Left lung (tissue), 4 donors: ENCODE measurements at regions not wholly inside any gene's neighbourhood (a gene's known extent, or its start where the extent isn't known, plus 50 kb on each side); places are given as distances from the start of the nearest gene placed in this dataset.

Source experiments
- ATAC-seq: fragments of 200-7000 bp; cut with Tn5 transposase; one replicate; pipeline ENCODE4 v1.9.1; 2020; ENCODE audit warnings: moderate library complexity
- DNase-seq, 4 donors: peaks; one replicate each; pipeline ENCODE4 v3.0.0-alpha.2; 2013 to 2020
- H3K27ac ChIP-seq, 2 donors: fragments of 200-600 bp; sonication (generic) in 1 of 2; one replicate each; pipeline versions ENCODE4 v1.5.0 to v1.8.0; 2020 to 2021
- H3K27me3 ChIP-seq, 2 donors: fragments of 200-600 bp; sonication (generic) in 1 of 2; one replicate each; pipeline versions ENCODE4 v1.5.0 to v1.8.0; 2020 to 2021
- H3K36me3 ChIP-seq, 2 donors: fragments of 200-600 bp; sonication (generic) in 1 of 2; one replicate each; pipeline versions ENCODE4 v1.5.0 to v1.8.0; 2020 to 2021
- H3K4me1 ChIP-seq, 2 donors: fragments of 200-600 bp; one replicate each; pipeline ENCODE4 v1.8.0; 2021
- H3K4me3 ChIP-seq, 2 donors: fragments of 200-600 bp; sonication (generic) in 1 of 2; one replicate each; pipeline versions ENCODE4 v1.5.0 to v1.8.0; 2020 to 2021; ENCODE audit warnings: mild to moderate bottlenecking in 1 of 2
- H3K9me3 ChIP-seq, 2 donors: fragments of 200-600 bp; sonication (generic) in 1 of 2; one replicate each; pipeline versions ENCODE4 v1.5.0 to v1.8.0; 2020 to 2021
- CTCF ChIP-seq, 2 donors: fragments of 200-600 bp; sonication (generic) in 1 of 2; IDR thresholded peaks; one replicate each; pipeline versions ENCODE4 v1.5.0 to v1.8.0; 2021; ENCODE audit warnings: antibody characterized with exemption in 2 of 2
- intact Hi-C, 2 donors: fragments of 100-400 bp; cut with DNase I; formaldehyde crosslinking; loops; one replicate each; pipeline versions ENCODE4 v1.11.2 to v1.14.2; 2022
- donor health status: DM: no; HTN: yes; CAD: no.
- donor health status: DM: no; HTN: no; CAD: no.

GRCh38 chrX:150094375-150094774 is 156.1 kb upstream of the EOLA2 start:
- no peak overlapping the region for H3K4me3 ChIP-seq
- no peak overlapping the region for H3K27ac ChIP-seq
- H3K9me3 ChIP-seq: no peaks in the 10 kb centered on the region
- no peaks in the 10 kb centered on the region for H3K27me3 ChIP-seq
- ATAC-seq (no peak), DNase-seq (no peak)
- no peaks in the 10 kb centered on the region for H3K4me1 ChIP-seq
- intact Hi-C loops: no loop called here
- no peaks in the 10 kb centered on the region for H3K36me3 ChIP-seq
- TF ChIP-seq CTCF (IDR thresholded peaks at IDR 0.05): no peak

- TF ChIP-seq CTCF (IDR thresholded peaks at IDR 0.05): no peak
- DNase-seq (no peak), ATAC-seq (no peak)
- H3K9me3 ChIP-seq: no peaks in the 10 kb centered on the region
- intact Hi-C loops: no loop called here
- H3K36me3 ChIP-seq: no peaks in the 10 kb centered on the region
- H3K27ac ChIP-seq: no peak overlapping the region
- H3K4me3 ChIP-seq: no peak overlapping the region
- no peaks in the 10 kb centered on the region for H3K4me1 ChIP-seq
- no peaks in the 10 kb centered on the region for H3K27me3 ChIP-seq
Observed at GRCh38 chrX:150094996-150095395, 156.7 kb upstream of the EOLA2 start.

- Histone ChIP-seq H3K4me3 (no peak overlapping the region), H3K27me3 (no peaks in the 10 kb centered on the region), H3K27ac (no peak overlapping the region), H3K9me3 (no peaks in the 10 kb centered on the region), H3K36me3 (no peaks in the 10 kb centered on the region), H3K4me1 (no peaks in the 10 kb centered on the region)
- TF ChIP-seq CTCF (IDR thresholded peaks at IDR 0.05): no peak
- intact Hi-C loops: no loop called here
- ATAC-seq (no peak), DNase-seq (no peak)
Observed at GRCh38 chrX:150099316-150099715, 161.0 kb upstream of the EOLA2 start.

GRCh38 chrX:150100261-150100660 is 162.0 kb upstream of the EOLA2 start:
- Histone ChIP-seq H3K27ac (no peak overlapping the region), H3K4me3 (no peak overlapping the region), H3K27me3 (no peaks in the 10 kb centered on the region), H3K36me3 (no peaks in the 10 kb centered on the region), H3K4me1 (no peaks in the 10 kb centered on the region), H3K9me3 (no peaks in the 10 kb centered on the region)
- intact Hi-C loops: no loop called here
- DNase-seq (no peak), ATAC-seq (no peak)
- TF ChIP-seq CTCF (IDR thresholded peaks at IDR 0.05): no peak

- H3K36me3 ChIP-seq: no peaks in the 10 kb centered on the region
- no peaks in the 10 kb centered on the region for H3K4me1 ChIP-seq
- no peak overlapping the region for H3K4me3 ChIP-seq
- H3K27me3 ChIP-seq: no peaks in the 10 kb centered on the region
- no peaks in the 10 kb centered on the region for H3K9me3 ChIP-seq
- TF ChIP-seq CTCF (IDR thresholded peaks at IDR 0.05): no peak
- intact Hi-C loops: no loop called here
- DNase-seq: no peak
- no peak overlapping the region for H3K27ac ChIP-seq
- no peak for ATAC-seq
Observed at GRCh38 chrX:150118476-150118875, 180.2 kb upstream of the EOLA2 start.
